GM12873 (cell line): ENCODE measurements at regions not wholly inside any gene's neighbourhood (a gene's known extent, or its start where the extent isn't known, plus 50 kb on each side); places are given as distances from the start of the nearest gene placed in this dataset.

Source experiments
- TF ChIP-seq, protein P1 (sequence below): IDR thresholded peaks from 2 replicates; pipeline ENCODE4 v1.5.1; 2012; ENCODE audit warnings: low read depth, mild to moderate bottlenecking, moderate library complexity, low read length, control low read depth; ENCODE audit not compliant: insufficient read depth; ENCODE audit errors: missing control alignments

DNA sequence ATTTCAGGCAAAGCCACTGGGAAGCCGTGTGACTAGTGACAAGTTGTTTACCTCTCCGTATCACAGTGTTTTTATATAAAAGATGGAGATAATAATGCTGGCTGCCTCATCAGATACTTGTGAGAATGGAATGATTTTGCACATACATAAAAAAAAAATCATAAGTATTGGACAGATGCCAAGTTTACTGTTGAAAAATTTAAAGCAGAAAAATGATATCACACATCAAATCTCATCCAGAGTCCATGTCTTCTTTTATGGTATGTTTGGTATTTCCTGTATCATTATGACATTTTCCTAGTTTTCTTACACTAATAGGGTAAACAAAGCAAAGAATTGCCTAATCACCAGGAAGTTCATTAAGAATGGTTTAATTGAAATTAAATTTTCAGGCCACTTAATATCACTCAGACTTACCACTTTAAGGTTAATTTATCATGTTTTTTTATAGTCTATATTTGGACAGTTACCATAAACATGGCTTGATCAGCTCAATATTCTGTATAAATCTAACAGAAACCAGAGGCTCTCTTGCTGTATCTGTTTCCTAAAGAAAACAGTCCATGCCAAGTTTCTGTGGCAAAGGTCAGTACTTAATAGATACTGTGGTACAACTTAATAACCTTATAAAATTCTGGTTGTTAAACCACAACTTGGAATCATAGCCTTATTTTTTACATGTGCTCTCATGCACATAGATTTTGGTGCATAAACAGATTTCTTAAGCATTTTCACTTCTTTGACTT, 656.5 kb upstream of the RIOK2 start:
- TF ChIP-seq, protein P1, sequence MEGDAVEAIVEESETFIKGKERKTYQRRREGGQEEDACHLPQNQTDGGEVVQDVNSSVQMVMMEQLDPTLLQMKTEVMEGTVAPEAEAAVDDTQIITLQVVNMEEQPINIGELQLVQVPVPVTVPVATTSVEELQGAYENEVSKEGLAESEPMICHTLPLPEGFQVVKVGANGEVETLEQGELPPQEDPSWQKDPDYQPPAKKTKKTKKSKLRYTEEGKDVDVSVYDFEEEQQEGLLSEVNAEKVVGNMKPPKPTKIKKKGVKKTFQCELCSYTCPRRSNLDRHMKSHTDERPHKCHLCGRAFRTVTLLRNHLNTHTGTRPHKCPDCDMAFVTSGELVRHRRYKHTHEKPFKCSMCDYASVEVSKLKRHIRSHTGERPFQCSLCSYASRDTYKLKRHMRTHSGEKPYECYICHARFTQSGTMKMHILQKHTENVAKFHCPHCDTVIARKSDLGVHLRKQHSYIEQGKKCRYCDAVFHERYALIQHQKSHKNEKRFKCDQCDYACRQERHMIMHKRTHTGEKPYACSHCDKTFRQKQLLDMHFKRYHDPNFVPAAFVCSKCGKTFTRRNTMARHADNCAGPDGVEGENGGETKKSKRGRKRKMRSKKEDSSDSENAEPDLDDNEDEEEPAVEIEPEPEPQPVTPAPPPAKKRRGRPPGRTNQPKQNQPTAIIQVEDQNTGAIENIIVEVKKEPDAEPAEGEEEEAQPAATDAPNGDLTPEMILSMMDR, result no peak

DNA sequence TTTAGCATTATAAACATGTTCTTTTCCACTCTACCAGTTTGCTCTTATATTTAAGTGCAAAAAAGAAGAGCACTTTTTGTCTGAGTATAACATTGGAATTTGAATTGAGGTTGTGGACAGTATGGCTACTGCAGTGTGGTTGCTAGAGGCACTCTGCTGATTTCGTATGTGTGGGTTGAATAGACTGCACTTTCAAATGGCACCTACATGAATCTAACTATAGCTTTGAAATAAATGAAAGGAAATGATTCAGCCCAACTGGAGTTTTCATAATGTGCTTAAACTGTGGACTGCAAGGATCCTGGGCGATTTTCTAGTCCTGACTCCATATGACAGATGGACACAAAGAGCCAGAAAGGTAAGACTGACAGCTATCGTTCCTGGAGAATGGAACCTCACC, 657.6 kb upstream of the RIOK2 start:
- TF ChIP-seq, protein P1, result no peak

DNA sequence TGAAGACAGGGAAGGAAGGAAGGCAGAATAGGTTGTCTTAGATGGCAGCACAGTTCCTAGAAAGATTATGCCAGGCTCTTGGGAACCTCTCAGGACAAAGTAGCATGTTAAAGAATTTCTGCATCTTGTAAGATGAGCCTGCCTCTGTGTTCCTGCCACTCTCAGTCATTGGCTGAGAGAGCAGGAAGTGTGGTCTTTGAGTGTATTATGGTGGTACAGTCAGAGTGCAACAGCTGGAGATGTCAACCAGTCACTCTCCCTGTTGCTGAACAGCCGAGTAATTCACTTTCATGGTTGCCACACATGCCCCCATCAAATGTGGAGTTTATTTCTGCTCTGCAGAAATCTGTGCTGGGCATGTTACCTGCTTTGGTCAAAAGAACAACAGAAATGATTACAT, 659.6 kb upstream of the RIOK2 start:
- TF ChIP-seq, protein P1, result no peak

DNA sequence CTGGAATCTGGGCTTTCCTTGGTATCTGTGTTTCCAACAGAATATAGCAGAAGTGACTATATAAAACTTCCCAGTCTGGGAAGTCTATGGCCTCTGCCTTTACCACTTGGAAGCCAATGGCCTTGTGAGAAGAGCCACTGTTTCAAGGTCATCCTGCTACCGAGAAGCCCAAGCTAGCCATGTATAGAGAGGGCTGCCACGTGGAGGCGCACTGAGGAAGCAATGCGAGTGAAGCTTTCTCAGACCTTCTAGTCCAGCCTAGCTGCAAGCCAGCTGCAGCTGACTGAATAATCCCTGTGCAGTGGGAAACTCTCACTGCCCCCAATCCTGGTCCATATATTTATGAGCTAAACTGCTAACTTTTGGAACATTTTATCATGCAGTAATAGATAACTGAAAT, 661.8 kb upstream of the RIOK2 start:
- TF ChIP-seq, protein P1, result no peak

DNA sequence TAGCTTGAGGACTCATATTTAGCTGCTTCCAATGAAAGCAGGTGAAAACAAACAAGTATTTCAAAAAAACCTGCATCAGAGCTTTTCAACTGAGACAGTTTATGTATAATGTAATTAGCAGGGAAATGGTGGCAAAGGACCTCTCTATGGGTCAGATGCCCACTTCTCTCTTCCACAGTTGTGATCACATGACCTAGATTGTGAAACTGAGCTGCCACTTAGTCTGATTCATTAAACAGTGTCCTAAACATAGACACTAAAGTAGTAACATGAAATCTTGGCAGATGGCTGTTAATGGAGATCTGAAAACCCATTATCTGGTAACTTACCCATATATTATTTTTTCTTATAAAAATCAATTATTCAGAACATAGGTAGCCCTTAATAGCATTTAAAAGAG, 663.6 kb upstream of the RIOK2 start:
- TF ChIP-seq, protein P1, result no peak

DNA sequence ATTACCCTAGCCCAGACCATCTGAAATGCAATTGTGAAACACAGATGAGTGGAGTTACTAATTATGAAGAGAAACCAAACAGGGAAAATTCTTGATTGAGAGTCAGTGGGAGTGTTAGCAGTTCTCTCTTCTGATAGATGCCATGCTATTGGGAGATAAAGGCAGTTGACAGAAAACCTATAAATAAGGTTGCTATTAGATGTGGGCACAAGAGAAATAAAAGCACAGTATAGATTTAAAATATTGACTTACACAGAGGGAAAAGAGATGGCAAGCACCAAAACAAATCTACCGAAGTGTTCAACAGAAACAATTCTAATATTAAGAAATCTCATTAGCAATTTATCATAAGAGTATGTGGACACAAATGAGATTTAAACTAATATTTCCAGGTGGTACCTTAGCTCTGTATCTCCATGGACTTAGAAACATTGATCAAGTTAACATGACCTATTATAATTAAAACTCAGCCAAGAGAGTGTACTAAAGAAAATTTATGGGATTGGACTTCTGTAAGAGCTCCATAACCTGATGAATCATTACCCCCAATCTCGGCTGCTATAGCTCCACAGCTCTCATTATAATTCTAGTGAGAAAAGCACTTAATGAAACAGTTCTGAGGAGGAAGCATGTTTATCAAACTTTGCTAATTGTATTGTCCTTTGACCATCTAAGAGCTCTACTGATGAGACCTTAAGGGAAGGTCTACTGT, 665.0 kb upstream of the RIOK2 start:
- TF ChIP-seq, protein P1, result no peak

DNA sequence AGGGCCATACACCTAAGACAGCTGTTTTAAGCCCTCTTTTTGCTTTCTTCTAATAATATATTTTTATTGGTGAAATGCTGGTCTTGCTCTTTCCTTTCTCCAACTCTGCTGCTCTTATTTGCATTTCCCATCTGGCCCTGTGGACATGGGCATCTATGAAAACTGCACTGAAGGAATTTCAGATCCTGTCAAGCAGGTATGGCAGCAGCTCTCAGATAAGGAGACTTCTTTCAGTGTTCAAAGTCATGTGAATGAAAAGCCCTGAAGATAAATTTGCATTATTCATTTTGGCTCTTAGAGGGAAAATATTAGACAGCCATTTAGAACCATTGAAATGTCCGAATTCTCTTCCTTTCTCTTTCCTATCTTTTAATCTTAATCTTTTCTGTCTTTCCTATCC, 668.0 kb upstream of the RIOK2 start:
- TF ChIP-seq, protein P1, result no peak
